HPDE6-E6E7 (cell line): ENCODE measurements at regions not wholly inside any gene's neighbourhood (a gene's known extent, or its start where the extent isn't known, plus 50 kb on each side); places are given as distances from the start of the nearest gene placed in this dataset.

ENCODE experiments used
- DNase-seq: peaks from one replicate; pipeline ENCODE4 v3.0.0; 2011; ENCODE audit warnings: missing footprints; ENCODE audit errors: extremely low spot score

GRCh38 chr2:147135376-147135775, 709.5 kb upstream of the ACVR2A start:
- DNase-seq = no peak

- DNase-seq = no peak
Observed at GRCh38 chr2:147133286-147133908, 711.4 kb upstream of the ACVR2A start.

GRCh38 chr2:147125145-147125544, 719.7 kb upstream of the ACVR2A start:
- DNase-seq = no peak

- DNase-seq = no peak
Observed at GRCh38 chr2:147122944-147123343, 721.9 kb upstream of the ACVR2A start.

GRCh38 chr2:147110962-147111361, 733.9 kb upstream of the ACVR2A start:
- no peak for DNase-seq

- no peak for DNase-seq
Observed at GRCh38 chr2:147110317-147110716, 734.5 kb upstream of the ACVR2A start.

- no peak for DNase-seq
Observed at GRCh38 chr2:147109291-147109690, 735.5 kb upstream of the ACVR2A start.

- DNase-seq = no peak
Observed at GRCh38 chr2:147108548-147108947, 736.3 kb upstream of the ACVR2A start.

- no peak for DNase-seq
Observed at GRCh38 chr2:147101941-147102790, 742.7 kb upstream of the ACVR2A start.

- no peak for DNase-seq
Observed at GRCh38 chr2:147100406-147101035, 744.3 kb upstream of the ACVR2A start.

GRCh38 chr2:147099845-147100244, 745.0 kb upstream of the ACVR2A start:
- DNase-seq = peak; percentile 16

- DNase-seq = no peak
Observed at GRCh38 chr2:147098940-147099339, 745.9 kb upstream of the ACVR2A start.

GRCh38 chr2:147097747-147098146, 747.1 kb upstream of the ACVR2A start:
- DNase-seq = no peak

GRCh38 chr2:147096671-147097070, 748.2 kb upstream of the ACVR2A start:
- DNase-seq = no peak

GRCh38 chr2:147095376-147095775, 749.5 kb upstream of the ACVR2A start:
- DNase-seq = no peak

- no peak for DNase-seq
Observed at GRCh38 chr2:147094077-147094476, 750.8 kb upstream of the ACVR2A start.

GRCh38 chr2:147092266-147092665, 752.6 kb upstream of the ACVR2A start:
- DNase-seq = no peak

- DNase-seq = no peak
Observed at GRCh38 chr2:147091448-147091847, 753.4 kb upstream of the ACVR2A start.

GRCh38 chr2:147088871-147089270, 756.0 kb upstream of the ACVR2A start:
- no peak for DNase-seq

GRCh38 chr2:147086715-147087114, 758.1 kb upstream of the ACVR2A start:
- DNase-seq = peak; percentile 34

GRCh38 chr2:147083664-147084063, 761.2 kb upstream of the ACVR2A start:
- no peak for DNase-seq

GRCh38 chr2:147082850-147083522, 761.8 kb upstream of the ACVR2A start:
- DNase-seq = peak; percentile 26
